Fibroblast of pulmonary artery (primary cell): ENCODE measurements at regions not wholly inside any gene's neighbourhood (a gene's known extent, or its start where the extent isn't known, plus 50 kb on each side); places are given as distances from the start of the nearest gene placed in this dataset.

ENCODE experiments used
- DNase-seq: peaks from one replicate; pipeline ENCODE4 v3.0.0-alpha.2; 2010; ENCODE audit warnings: low read depth
- H3K4me3 ChIP-seq: replicated peaks from 2 replicates; pipeline ENCODE4 v1.5.1; 2011; ENCODE audit warnings: low read depth, mild to moderate bottlenecking, control low read depth, low read length, moderate library complexity
- CTCF ChIP-seq: IDR thresholded peaks from 2 replicates; pipeline ENCODE4 v1.5.1; 2011; ENCODE audit warnings: mild to moderate bottlenecking, control low read depth, low read length, inconsistent platforms; ENCODE audit errors: missing control alignments

DNA sequence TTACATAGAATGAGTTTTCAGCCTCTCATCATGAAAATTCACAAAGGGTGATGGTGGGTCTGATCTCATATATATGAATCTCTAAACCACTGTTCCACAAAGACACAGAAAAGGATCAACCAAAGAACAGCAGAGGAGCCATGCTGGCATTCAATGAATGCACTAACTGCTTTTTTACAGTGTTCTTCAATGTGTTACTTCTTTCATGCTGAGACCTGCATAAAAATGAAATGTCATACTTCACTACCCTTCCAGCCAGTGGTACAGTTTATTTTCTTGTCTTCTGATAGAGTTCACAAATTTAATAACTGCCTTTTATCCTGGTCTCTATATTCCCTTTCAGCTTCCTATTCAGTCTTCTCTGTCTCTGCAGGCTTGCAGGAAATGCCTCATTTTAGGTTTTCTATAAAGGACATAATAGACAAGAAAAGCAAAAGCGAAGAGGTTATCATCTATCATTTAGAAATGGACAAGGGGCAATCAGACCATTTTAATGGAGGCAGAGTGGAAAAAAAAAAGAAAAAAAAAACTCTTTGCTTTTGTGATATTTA lies 836.7 kb upstream of the FOXG1 start:
- no peak for TF ChIP-seq CTCF
- no peak overlapping the region for H3K4me3 ChIP-seq
- no peak for DNase-seq

DNA sequence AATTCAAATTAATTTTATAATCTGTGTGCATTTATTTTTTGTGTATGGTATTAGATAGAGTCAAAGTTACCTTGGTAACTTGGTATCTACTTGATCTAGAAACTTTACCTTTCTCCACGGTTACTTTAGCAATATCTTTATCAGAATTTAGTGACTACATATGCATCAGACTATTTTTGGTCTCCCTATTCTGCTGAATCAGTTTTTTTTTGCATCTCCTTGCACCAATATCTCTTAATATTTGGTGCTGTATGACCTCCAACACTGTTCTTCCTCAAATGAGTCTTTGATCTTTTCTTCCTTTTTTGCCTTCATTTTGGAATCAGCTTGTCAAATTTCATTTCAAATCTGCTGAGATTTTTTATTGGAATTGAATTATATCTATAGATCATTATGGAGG lies 828.2 kb upstream of the FOXG1 start:
- no peak overlapping the region for H3K4me3 ChIP-seq
- no peak for TF ChIP-seq CTCF

DNA sequence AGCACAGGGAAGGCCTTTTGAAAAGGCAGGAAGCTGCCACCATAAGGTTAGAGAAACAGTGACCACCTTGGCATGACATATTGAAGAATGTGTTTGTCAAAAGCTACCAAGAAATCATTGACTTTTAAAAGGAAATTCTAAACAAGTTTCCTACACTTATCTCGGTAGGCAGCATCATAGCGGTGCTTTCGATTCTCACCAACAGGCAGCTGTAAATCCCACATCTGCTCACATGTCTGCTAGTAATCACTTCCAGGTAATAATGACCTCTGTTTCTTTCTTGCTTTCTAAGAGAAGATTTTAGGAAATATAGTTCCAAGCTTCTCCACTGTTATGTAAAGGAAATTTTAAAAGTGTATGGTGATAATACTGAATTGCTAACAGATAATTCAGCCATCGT lies 821.1 kb upstream of the FOXG1 start:
- no peak for TF ChIP-seq CTCF
- no peak overlapping the region for H3K4me3 ChIP-seq
- no peak for DNase-seq

More for the DNA sequence above, 828.2 kb upstream of the FOXG1 start:
- DNase-seq: no peak

DNA sequence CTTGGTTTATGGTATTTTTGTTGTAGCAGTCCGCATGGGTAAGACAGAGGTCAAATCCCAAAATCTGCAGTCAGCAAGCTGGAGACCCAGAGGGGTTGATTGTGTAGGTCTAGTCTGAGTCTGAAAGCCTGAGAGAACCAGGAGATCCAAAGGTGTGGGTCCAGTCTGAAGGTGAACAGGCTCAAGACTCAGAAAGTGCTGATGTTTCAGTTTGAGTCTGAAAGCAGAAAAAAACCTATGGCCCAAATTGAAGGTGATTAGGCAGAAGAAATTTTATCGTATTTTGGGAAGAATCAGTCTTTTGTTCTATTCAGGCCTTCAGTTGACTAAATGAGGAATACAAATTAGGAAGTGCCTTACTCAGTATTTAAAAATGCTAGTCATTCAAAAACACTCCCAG lies 807.8 kb upstream of the FOXG1 start:
- DNase-seq: no peak
- no peak overlapping the region for H3K4me3 ChIP-seq
- no peak for TF ChIP-seq CTCF

- H3K4me3 ChIP-seq: no peak overlapping the region
- TF ChIP-seq CTCF: no peak
- DNase-seq: no peak
Observed at GRCh38 chr14:27995691-27996090, 770.9 kb upstream of the FOXG1 start.

DNA sequence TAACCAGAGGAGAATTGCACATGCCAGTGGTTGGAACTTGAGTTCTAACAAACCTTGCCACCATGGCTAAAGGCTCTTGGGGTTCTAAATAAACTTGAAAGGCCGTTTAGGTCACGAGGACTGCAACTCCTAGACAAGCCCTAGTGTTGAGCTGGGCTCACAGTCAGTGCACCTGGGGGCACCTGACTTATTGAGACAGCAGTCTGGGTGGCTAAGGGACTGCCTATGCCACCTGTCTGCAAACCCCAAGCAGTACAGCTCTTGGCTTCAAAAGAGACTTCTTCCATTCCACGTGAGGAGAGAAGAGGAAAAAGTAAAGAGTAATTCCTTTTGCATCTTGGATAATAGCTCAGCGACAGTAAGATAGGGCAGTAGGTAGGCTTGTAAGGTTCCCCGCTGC lies 765.6 kb upstream of the FOXG1 start:
- TF ChIP-seq CTCF: no peak

DNA sequence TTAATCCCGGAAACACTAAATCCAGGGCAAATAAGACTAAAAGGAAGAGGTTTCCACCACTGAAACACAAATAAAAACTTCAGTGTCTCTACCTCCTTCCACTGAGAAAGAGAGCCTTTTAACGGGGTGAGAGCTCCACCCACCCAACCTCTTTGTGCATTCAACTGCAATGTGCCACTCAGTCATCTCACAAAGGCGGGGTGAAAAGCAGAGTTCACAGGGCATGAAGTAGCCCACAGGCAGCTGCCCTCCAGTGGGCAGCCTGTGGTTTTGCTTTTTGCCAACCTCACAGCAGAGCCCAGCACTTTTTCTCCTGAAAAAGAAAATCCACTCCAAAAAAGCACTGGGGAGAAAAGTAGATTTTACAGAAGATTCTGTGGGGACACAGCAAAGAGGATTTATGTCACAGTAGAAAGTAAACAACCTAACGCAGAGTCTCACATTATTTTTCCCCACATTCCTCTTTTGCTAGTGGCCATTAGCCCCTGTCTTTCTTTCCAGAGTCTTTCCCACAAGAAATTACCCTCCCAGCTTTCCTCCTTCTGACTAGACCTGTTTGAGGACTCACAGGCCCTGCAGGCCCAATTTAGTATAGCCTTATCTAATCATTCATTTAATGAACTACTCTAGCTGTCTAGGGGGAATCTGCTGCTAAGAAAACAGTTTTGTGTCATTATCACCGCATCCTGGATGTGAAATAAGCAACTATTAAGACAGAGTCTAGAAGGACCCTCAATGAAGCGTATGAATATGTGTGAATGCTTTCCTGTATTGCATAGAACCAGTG lies 753.8 kb upstream of the FOXG1 start:
- DNase-seq: no peak
- TF ChIP-seq CTCF: no peak
- H3K4me3 ChIP-seq: no peak overlapping the region

More for the DNA sequence above, 765.6 kb upstream of the FOXG1 start:
- H3K4me3 ChIP-seq: no peak overlapping the region
- no peak for DNase-seq
